ENCODE measurements at regions not wholly inside any gene's neighbourhood (a gene's known extent, or its start where the extent isn't known, plus 50 kb on each side); places are given as distances from the start of the nearest gene placed in this dataset.

DNA sequence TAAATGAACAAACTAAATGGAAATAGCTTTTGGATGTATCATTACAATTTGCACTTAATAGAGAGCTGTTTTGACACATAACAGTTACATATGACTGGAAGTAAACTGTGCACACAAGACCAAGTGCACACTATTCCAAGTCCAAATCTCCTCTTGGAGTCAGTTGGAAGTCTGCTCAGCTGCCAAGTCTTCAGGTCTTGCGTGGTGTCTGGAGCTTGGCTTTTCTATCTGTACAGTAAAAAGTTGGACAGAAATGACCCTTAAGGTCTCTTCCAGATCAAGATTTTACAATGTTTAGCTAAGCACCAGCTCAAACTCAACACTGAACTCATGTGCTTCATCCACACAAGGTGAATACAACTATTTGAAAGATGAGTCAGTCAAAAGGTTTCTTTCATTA, 456.9 kb downstream of the RASEF start:
- H3K9me3 ChIP-seq = no peaks in the 10 kb centered on the region
- no peak overlapping the region for H3K4me3 ChIP-seq
- no peak overlapping the region for H3K27ac ChIP-seq
- peaks cover 8% of the 10 kb centered on the region for H3K27me3 ChIP-seq
- WGBS = 50% methylated on average over 1 of the region's 1 CpG
- no peaks in the 10 kb centered on the region for H3K36me3 ChIP-seq
- H3K4me1 ChIP-seq = no peaks in the 10 kb centered on the region
- DNase-seq (ENCODE audit: low spot score in 2 of 2) = no peak
- TF ChIP-seq EP300 (IDR thresholded peaks at IDR 0.05) (no peak), POLR2A (IDR thresholded peaks at IDR 0.05) (no peak), POLR2AphosphoS5 (IDR thresholded peaks at IDR 0.05) (no peak)
- TF ChIP-seq, protein P1, sequence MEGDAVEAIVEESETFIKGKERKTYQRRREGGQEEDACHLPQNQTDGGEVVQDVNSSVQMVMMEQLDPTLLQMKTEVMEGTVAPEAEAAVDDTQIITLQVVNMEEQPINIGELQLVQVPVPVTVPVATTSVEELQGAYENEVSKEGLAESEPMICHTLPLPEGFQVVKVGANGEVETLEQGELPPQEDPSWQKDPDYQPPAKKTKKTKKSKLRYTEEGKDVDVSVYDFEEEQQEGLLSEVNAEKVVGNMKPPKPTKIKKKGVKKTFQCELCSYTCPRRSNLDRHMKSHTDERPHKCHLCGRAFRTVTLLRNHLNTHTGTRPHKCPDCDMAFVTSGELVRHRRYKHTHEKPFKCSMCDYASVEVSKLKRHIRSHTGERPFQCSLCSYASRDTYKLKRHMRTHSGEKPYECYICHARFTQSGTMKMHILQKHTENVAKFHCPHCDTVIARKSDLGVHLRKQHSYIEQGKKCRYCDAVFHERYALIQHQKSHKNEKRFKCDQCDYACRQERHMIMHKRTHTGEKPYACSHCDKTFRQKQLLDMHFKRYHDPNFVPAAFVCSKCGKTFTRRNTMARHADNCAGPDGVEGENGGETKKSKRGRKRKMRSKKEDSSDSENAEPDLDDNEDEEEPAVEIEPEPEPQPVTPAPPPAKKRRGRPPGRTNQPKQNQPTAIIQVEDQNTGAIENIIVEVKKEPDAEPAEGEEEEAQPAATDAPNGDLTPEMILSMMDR (IDR thresholded peaks at IDR 0.05) = no peak

DNA sequence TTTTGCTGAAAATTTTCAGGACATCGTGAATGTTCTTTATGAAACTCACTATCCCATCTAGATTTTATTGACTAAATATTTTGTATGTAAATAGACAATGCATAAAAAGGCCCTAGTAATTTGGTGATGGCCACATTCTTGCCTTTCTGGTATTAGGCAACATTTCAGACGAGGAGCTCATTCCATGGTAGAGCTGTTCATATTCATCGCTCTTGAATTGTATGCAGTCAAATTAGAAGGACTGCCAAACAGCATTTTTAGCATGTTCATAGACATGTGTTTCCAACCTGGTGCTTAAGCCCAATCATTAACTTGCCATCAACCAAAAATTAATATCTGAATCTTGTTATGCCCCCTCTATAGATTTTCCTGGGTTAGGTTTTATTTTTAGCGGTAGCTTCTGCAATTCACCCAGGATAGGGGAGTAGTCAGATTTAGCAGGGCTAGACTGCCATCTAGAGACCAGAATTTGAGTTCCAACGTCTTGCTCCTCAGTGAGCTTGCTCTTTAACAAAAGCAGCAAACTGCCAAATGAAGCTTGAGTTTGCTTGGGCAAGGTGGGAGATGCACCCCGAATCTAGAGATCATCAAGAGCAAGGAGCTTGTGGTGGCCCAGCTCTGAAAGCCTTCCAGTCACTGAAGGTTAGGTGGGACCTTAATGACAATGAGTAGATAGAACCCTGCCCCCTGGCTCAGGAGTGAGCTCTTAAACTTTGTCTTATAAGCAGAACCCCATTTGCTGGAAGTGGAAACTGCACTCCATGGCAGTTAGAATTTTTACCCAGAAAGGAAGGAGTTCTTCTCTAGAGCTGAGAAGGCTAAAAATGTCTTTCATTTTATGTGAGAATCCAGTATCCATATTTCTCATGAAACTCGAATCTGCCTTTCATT, 456.2 kb downstream of the RASEF start:
- H3K36me3 ChIP-seq = no peaks in the 10 kb centered on the region
- no peak overlapping the region for H3K27ac ChIP-seq
- DNase-seq (ENCODE audit: low spot score in 2 of 2) = no peak
- WGBS = 44% methylated on average over 7 of the region's 7 CpGs
- TF ChIP-seq, protein P1 (IDR thresholded peaks at IDR 0.05) = peak in 1 of 2 donors; percentile 36
- TF ChIP-seq POLR2AphosphoS5 (IDR thresholded peaks at IDR 0.05) = no peak
- no peak for TF ChIP-seq POLR2A (IDR thresholded peaks at IDR 0.05)
- no peaks in the 10 kb centered on the region for H3K9me3 ChIP-seq
- peaks cover 8% of the 10 kb centered on the region for H3K27me3 ChIP-seq
- no peaks in the 10 kb centered on the region for H3K4me1 ChIP-seq
- H3K4me3 ChIP-seq = no peak overlapping the region

DNA sequence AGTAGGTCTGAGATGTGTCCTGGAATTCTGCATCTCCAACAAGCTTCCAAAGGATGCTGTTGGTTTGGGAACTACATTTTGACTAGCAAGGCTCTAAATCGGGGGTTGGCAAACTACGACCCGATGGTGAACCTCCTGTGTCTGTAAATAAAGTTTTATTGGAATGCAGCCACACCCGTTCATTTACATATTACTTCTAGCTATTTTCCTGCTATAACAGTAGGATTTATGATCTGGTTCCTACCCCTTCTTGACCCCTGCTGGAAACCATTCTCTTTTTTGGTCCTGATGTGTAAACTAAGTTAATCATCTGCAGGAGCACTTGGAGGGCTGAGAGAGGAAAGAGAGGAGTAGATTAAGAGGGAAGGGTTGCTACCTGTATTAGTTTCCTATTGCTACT, 454.5 kb downstream of the RASEF start:
- DNase-seq (ENCODE audit: low spot score in 2 of 2) = no peak
- H3K9me3 ChIP-seq = no peaks in the 10 kb centered on the region
- H3K27ac ChIP-seq = no peak overlapping the region
- no peak for TF ChIP-seq POLR2A (IDR thresholded peaks at IDR 0.05)
- no peak for TF ChIP-seq EP300 (IDR thresholded peaks at IDR 0.05)
- no peak for TF ChIP-seq POLR2AphosphoS5 (IDR thresholded peaks at IDR 0.05)
- TF ChIP-seq, protein P1 (IDR thresholded peaks at IDR 0.05) = no peak
- H3K36me3 ChIP-seq = no peaks in the 10 kb centered on the region
- H3K4me1 ChIP-seq = no peaks in the 10 kb centered on the region
- peaks cover 8% of the 10 kb centered on the region for H3K27me3 ChIP-seq
- 67% methylated on average over 4 of the region's 4 CpGs for WGBS
- H3K4me3 ChIP-seq = no peak overlapping the region

DNA sequence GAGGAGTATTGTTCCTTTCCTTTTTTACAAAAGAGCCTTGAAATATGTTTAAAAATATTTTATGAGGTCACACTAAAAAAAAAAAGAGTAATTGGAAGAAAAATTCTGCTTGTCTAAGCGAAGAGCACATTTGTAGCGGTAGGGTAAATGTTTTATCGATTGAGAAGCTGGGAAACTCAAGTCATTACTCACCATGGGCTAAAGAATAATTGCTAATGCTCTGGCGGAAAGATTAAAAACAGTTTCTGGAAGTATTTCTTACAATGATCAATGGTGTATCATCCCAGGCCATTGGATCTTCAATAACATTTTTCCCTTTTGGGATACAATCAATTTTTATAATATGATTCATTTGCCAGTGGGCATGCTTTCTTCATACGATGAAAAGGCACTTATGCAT, 450.0 kb downstream of the RASEF start:
- TF ChIP-seq, protein P1 (IDR thresholded peaks at IDR 0.05) = no peak
- TF ChIP-seq POLR2AphosphoS5 (IDR thresholded peaks at IDR 0.05) = no peak
- TF ChIP-seq EP300 (IDR thresholded peaks at IDR 0.05) = no peak
- no peak for TF ChIP-seq POLR2A (IDR thresholded peaks at IDR 0.05)
- peaks cover 7% of the 10 kb centered on the region for H3K27me3 ChIP-seq
- H3K36me3 ChIP-seq = no peaks in the 10 kb centered on the region
- WGBS = 81% methylated on average over 5 of the region's 5 CpGs
- H3K4me1 ChIP-seq = no peaks in the 10 kb centered on the region
- H3K27ac ChIP-seq = no peak overlapping the region
- H3K4me3 ChIP-seq = no peak overlapping the region
- no peak for DNase-seq (ENCODE audit: low spot score in 2 of 2)
- no peaks in the 10 kb centered on the region for H3K9me3 ChIP-seq

DNA sequence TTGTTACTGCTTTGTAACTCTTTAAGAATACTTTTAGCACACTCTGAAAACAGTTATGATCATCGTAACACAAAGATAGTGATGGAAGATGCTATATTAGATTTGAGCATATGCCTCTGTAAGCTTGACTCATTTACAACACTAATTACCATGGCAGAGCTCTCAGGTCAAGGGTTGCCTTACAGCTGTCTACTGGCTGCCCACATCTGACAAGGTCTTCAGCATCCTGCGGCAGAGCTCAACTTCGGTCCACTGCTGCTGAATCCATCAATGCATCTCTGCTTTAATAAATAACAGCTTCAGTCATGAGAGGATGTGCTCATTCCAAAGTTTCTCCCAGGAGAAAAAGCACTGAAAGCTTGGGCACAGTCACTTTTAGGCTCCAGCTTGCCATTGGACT, 449.4 kb downstream of the RASEF start:
- 76% methylated on average over 3 of the region's 3 CpGs for WGBS
- TF ChIP-seq POLR2A (IDR thresholded peaks at IDR 0.05) = no peak
- TF ChIP-seq, protein P1 (IDR thresholded peaks at IDR 0.05) = no peak
- TF ChIP-seq EP300 (IDR thresholded peaks at IDR 0.05) = no peak
- TF ChIP-seq POLR2AphosphoS5 (IDR thresholded peaks at IDR 0.05) = no peak
- H3K4me1 ChIP-seq = no peaks in the 10 kb centered on the region
- no peak overlapping the region for H3K27ac ChIP-seq
- no peaks in the 10 kb centered on the region for H3K9me3 ChIP-seq
- peaks cover 2% of the 10 kb centered on the region for H3K27me3 ChIP-seq
- DNase-seq (ENCODE audit: low spot score in 2 of 2) = no peak
- no peaks in the 10 kb centered on the region for H3K36me3 ChIP-seq
- H3K4me3 ChIP-seq = no peak overlapping the region

Measured in suprapubic skin (tissue), 4 donors.